ENCODE measurements at regions not wholly inside any gene's neighbourhood (a gene's known extent, or its start where the extent isn't known, plus 50 kb on each side); places are given as distances from the start of the nearest gene placed in this dataset.

GRCh38 chr3:159102001-159102400 is 300.1 kb downstream of the MFSD1 start:
- H3K36me3 ChIP-seq (ENCODE audit: insufficient read depth, low read length), result no peaks in the 10 kb centered on the region
- no peaks in the 10 kb centered on the region for H3K27me3 ChIP-seq (ENCODE audit: insufficient read depth, low read length)
- H3K27ac ChIP-seq (ENCODE audit: low read depth, low read length), result no peak overlapping the region
- no peak overlapping the region for H2AFZ ChIP-seq (ENCODE audit: low read length)
- no peaks in the 10 kb centered on the region for H3K79me2 ChIP-seq (ENCODE audit: insufficient read depth, low read length)
- TF ChIP-seq, protein P1, sequence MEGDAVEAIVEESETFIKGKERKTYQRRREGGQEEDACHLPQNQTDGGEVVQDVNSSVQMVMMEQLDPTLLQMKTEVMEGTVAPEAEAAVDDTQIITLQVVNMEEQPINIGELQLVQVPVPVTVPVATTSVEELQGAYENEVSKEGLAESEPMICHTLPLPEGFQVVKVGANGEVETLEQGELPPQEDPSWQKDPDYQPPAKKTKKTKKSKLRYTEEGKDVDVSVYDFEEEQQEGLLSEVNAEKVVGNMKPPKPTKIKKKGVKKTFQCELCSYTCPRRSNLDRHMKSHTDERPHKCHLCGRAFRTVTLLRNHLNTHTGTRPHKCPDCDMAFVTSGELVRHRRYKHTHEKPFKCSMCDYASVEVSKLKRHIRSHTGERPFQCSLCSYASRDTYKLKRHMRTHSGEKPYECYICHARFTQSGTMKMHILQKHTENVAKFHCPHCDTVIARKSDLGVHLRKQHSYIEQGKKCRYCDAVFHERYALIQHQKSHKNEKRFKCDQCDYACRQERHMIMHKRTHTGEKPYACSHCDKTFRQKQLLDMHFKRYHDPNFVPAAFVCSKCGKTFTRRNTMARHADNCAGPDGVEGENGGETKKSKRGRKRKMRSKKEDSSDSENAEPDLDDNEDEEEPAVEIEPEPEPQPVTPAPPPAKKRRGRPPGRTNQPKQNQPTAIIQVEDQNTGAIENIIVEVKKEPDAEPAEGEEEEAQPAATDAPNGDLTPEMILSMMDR (IDR thresholded peaks at IDR 0.05; ENCODE audit: extremely low read depth, low read depth, low read length), result no peak
- H3K4me1 ChIP-seq (ENCODE audit: insufficient read depth, low read length), result no peaks in the 10 kb centered on the region
- H3K9me3 ChIP-seq (ENCODE audit: low read depth, low read length), result no peaks in the 10 kb centered on the region
- H4K20me1 ChIP-seq (ENCODE audit: insufficient read depth, low read length), result no peaks in the 10 kb centered on the region
- DNase-seq (ENCODE audit: insufficient read length, low spot score, missing footprints), result no peak
- H3K4me2 ChIP-seq (ENCODE audit: insufficient read depth, low read length), result no peak overlapping the region
- H3K4me3 ChIP-seq (ENCODE audit: insufficient read depth, low read length), result no peak overlapping the region

DNA sequence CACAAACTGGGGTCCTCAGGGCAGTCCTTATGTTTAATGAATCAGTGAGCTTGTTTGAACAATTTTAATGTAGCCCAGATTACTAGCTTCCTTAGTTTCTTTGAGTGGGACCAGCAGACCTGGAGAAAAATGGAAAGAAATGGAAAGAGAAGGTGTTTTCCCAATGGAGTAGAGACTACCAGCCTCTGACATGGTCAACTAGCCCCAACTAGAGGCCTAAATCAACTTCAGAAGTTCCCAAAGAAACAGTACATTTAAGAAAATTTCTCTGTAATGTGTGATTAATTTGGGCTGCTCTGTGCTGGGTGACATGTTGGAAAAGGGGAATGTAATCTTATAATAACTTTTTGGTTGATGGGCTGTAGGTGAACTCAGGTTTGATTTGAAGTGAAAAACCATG is 310.9 kb downstream of the MFSD1 start:
- H4K20me1 ChIP-seq (ENCODE audit: insufficient read depth, low read length), result no peaks in the 10 kb centered on the region
- H3K27me3 ChIP-seq (ENCODE audit: insufficient read depth, low read length), result no peaks in the 10 kb centered on the region
- H3K4me2 ChIP-seq (ENCODE audit: insufficient read depth, low read length), result no peak overlapping the region
- H3K27ac ChIP-seq (ENCODE audit: low read depth, low read length), result no peak overlapping the region
- H3K4me1 ChIP-seq (ENCODE audit: insufficient read depth, low read length), result no peaks in the 10 kb centered on the region
- H3K79me2 ChIP-seq (ENCODE audit: insufficient read depth, low read length), result no peaks in the 10 kb centered on the region
- TF ChIP-seq, protein P1 (IDR thresholded peaks at IDR 0.05; ENCODE audit: extremely low read depth, low read depth, low read length), result peak; percentile 14
- peak; percentile 23 for DNase-seq (ENCODE audit: insufficient read length, low spot score, missing footprints)
- no peaks in the 10 kb centered on the region for H3K9me3 ChIP-seq (ENCODE audit: low read depth, low read length)
- H3K4me3 ChIP-seq (ENCODE audit: insufficient read depth, low read length), result no peak overlapping the region
- no peak overlapping the region for H2AFZ ChIP-seq (ENCODE audit: low read length)
- H3K36me3 ChIP-seq (ENCODE audit: insufficient read depth, low read length), result no peaks in the 10 kb centered on the region

- no peak overlapping the region for H3K4me2 ChIP-seq (ENCODE audit: insufficient read depth, low read length)
- no peaks in the 10 kb centered on the region for H3K79me2 ChIP-seq (ENCODE audit: insufficient read depth, low read length)
- no peak overlapping the region for H3K27ac ChIP-seq (ENCODE audit: low read depth, low read length)
- no peaks in the 10 kb centered on the region for H3K9me3 ChIP-seq (ENCODE audit: low read depth, low read length)
- TF ChIP-seq, protein P1 (IDR thresholded peaks at IDR 0.05; ENCODE audit: extremely low read depth, low read depth, low read length), result no peak
- DNase-seq (ENCODE audit: insufficient read length, low spot score, missing footprints), result no peak
- H3K27me3 ChIP-seq (ENCODE audit: insufficient read depth, low read length), result no peaks in the 10 kb centered on the region
- H2AFZ ChIP-seq (ENCODE audit: low read length), result no peak overlapping the region
- no peaks in the 10 kb centered on the region for H3K36me3 ChIP-seq (ENCODE audit: insufficient read depth, low read length)
- H3K4me3 ChIP-seq (ENCODE audit: insufficient read depth, low read length), result no peak overlapping the region
- no peaks in the 10 kb centered on the region for H3K4me1 ChIP-seq (ENCODE audit: insufficient read depth, low read length)
- H4K20me1 ChIP-seq (ENCODE audit: insufficient read depth, low read length), result no peaks in the 10 kb centered on the region
Measured at GRCh38 chr3:159113221-159113875, 311.5 kb downstream of the MFSD1 start.

- Histone ChIP-seq H3K27me3 (ENCODE audit: insufficient read depth, low read length) (no peaks in the 10 kb centered on the region), H3K36me3 (ENCODE audit: insufficient read depth, low read length) (no peaks in the 10 kb centered on the region), H3K9me3 (ENCODE audit: low read depth, low read length) (no peaks in the 10 kb centered on the region), H3K4me1 (ENCODE audit: insufficient read depth, low read length) (no peaks in the 10 kb centered on the region), H3K4me2 (ENCODE audit: insufficient read depth, low read length) (no peak overlapping the region), H3K27ac (ENCODE audit: low read depth, low read length) (no peak overlapping the region), H4K20me1 (ENCODE audit: insufficient read depth, low read length) (no peaks in the 10 kb centered on the region), H3K79me2 (ENCODE audit: insufficient read depth, low read length) (no peaks in the 10 kb centered on the region), H3K4me3 (ENCODE audit: insufficient read depth, low read length) (no peak overlapping the region), H2AFZ (ENCODE audit: low read length) (no peak overlapping the region)
- TF ChIP-seq, protein P1 (IDR thresholded peaks at IDR 0.05; ENCODE audit: extremely low read depth, low read depth, low read length), result no peak
- no peak for DNase-seq (ENCODE audit: insufficient read length, low spot score, missing footprints)
Measured at GRCh38 chr3:159114582-159114981, 312.7 kb downstream of the MFSD1 start.

All from osteoblast (primary cell).